PFSK-1 (cell line): ENCODE measurements at regions not wholly inside any gene's neighbourhood (a gene's known extent, or its start where the extent isn't known, plus 50 kb on each side); places are given as distances from the start of the nearest gene placed in this dataset.

ENCODE experiments used
- FOXP2 ChIP-seq: optimal IDR thresholded peaks from 2 replicates; pipeline ENCODE3; 2011; ENCODE audit warnings: borderline replicate concordance, control low read depth, inconsistent platforms; ENCODE audit not compliant: insufficient read depth; ENCODE audit errors: extremely low read length, extremely low read depth
- POLR2AphosphoS5 ChIP-seq: IDR thresholded peaks from 2 replicates; pipeline ENCODE4 v1.6.1; 2012; ENCODE audit warnings: low read depth, mild to moderate bottlenecking, control low read depth, low read length, moderate library complexity
- REST ChIP-seq, 2 experiments: IDR thresholded peaks; 2 replicates each; pipeline versions ENCODE4 v1.6.1 to v1.8.0; 2011 to 2012; ENCODE audit warnings: low read depth in 2 of 2, low read length in 2 of 2, control low read depth in 1 of 2, inconsistent platforms in 1 of 2, mild to moderate bottlenecking in 1 of 2, moderate library complexity in 1 of 2; ENCODE audit not compliant: insufficient read depth in 1 of 2
- SIN3A ChIP-seq: IDR thresholded peaks from 2 replicates; pipeline ENCODE4 v1.6.1; 2012; ENCODE audit warnings: mild to moderate bottlenecking, low read length, moderate library complexity, borderline replicate concordance; ENCODE audit not compliant: insufficient read depth
- TAF1 ChIP-seq: IDR thresholded peaks from 2 replicates; pipeline ENCODE4 v1.6.1; 2012; ENCODE audit warnings: low read length, control low read depth, borderline replicate concordance; ENCODE audit not compliant: insufficient read depth

- TF ChIP-seq SIN3A (no peak), POLR2AphosphoS5 (no peak), REST (IDR thresholded peaks at IDR 0.05; ENCODE audit: insufficient read depth in 1 of 2, low read depth in 2 of 2, low read length in 2 of 2) (no peak), FOXP2 (no peak), TAF1 (no peak)
Measured at GRCh38 chr5:27911216-27911615, 872.8 kb upstream of the CDH9 start.

DNA sequence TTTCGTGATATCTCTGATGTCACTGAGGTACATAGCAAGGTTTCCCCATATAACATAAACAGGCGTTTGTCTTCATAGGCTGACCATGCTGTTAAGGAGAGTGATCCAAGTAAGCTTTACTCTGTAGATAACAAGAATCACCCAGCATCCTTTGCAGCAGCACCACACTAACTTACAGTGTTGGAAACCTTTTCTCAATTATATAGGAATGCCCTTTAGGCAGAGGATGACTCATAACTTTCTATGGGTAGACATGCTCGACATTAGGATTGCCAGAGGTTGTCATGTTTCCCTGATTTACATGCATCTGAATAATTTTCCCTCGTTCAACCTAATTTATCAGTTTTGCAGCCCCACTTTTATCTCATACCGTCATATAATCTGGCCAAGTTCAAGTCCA is 870.0 kb upstream of the CDH9 start:
- TF ChIP-seq REST (IDR thresholded peaks at IDR 0.05; ENCODE audit: insufficient read depth in 1 of 2, low read depth in 2 of 2, low read length in 2 of 2) (no peak), FOXP2 (no peak), TAF1 (no peak), SIN3A (no peak), POLR2AphosphoS5 (no peak)

DNA sequence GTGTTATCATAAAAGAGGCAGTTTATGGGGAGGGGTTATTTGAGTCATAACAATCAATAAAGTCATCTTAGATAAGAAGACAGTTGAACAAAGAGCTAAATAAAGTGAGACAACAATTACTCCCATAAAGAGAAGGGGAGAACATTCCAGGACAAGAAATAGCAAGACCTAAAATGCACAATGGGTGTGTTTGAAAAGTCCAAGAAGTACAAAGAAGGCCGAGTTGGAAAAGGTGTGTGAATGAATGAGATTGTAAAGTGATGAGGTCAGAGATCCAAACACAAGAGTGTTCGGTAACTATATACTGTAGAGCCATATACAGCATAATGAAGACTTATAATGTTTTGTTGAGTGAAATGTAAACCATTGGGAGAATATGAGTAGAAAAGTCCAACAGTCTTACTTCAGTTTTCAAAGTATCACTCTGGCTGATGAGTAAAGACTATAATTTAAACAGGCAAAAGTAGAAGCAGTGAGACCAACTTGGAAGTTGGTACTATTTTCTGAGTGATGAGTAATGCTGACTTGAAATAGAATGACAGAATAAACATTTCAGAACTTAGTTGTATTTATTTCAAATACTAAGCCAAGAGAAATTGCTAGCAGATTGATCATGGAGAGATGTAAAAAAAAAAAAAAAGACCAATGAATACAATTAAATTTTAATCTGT is 868.7 kb upstream of the CDH9 start:
- TF ChIP-seq TAF1: no peak
- TF ChIP-seq REST (IDR thresholded peaks at IDR 0.05; ENCODE audit: insufficient read depth in 1 of 2, low read depth in 2 of 2, low read length in 2 of 2): no peak
- no peak for TF ChIP-seq FOXP2
- TF ChIP-seq SIN3A: no peak
- TF ChIP-seq POLR2AphosphoS5: no peak

GRCh38 chr5:27906481-27906880 is 868.1 kb upstream of the CDH9 start:
- TF ChIP-seq POLR2AphosphoS5 (no peak), REST (IDR thresholded peaks at IDR 0.05; ENCODE audit: insufficient read depth in 1 of 2, low read depth in 2 of 2, low read length in 2 of 2) (no peak), TAF1 (no peak), SIN3A (no peak), FOXP2 (no peak)

DNA sequence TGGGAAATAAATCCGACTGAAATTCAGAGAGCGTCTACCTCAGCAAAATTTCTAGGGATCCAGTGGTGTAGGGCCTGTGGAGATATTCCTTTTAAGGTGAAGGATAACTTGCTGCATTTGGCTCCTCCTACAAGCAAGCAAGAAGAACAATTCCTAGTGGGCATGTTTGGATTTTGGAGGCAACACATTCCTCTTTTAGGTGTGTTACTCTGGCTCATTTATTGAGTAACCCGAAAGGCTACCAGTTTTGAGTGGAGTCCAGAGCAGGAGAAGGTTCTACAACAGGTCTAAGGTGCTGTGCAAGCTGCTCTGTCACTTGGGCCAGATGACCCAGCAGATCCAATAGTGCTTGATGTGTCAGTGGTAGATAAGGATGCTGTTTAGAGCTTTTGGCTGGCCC is 862.4 kb upstream of the CDH9 start:
- TF ChIP-seq FOXP2 (no peak), REST (IDR thresholded peaks at IDR 0.05; ENCODE audit: insufficient read depth in 1 of 2, low read depth in 2 of 2, low read length in 2 of 2) (no peak), TAF1 (no peak), SIN3A (no peak), POLR2AphosphoS5 (no peak)
